ENCODE measurements at regions not wholly inside any gene's neighbourhood (a gene's known extent, or its start where the extent isn't known, plus 50 kb on each side); places are given as distances from the start of the nearest gene placed in this dataset.
"Not testable (repeated sequence)": the region's sequence is repeated elsewhere in the genome, so short reads cannot be mapped to it uniquely, and the experiment has no call there.

GRCh38 chr17:71200597-71200996 lies 920.2 kb upstream of the SOX9 start:
- intact Hi-C loops (cut with DNase I), result no loop called here
- H3K27ac ChIP-seq, result no peak overlapping the region
- no peaks in the 10 kb centered on the region for H3K4me1 ChIP-seq
- H3K27me3 ChIP-seq (ENCODE audit: low read depth), result no peaks in the 10 kb centered on the region
- ATAC-seq (no peak), DNase-seq (no peak)
- H3K9me3 ChIP-seq, result no peaks in the 10 kb centered on the region
- no peak overlapping the region for H3K4me3 ChIP-seq
- TF ChIP-seq CTCF (IDR thresholded peaks at IDR 0.05), result no peak
- no peaks in the 10 kb centered on the region for H3K36me3 ChIP-seq

- TF ChIP-seq CTCF (IDR thresholded peaks at IDR 0.05), result no peak
- Histone ChIP-seq H3K9me3 (no peaks in the 10 kb centered on the region), H3K36me3 (no peaks in the 10 kb centered on the region), H3K4me1 (no peaks in the 10 kb centered on the region), H3K27ac (no peak overlapping the region), H3K27me3 (ENCODE audit: low read depth) (no peaks in the 10 kb centered on the region), H3K4me3 (no peak overlapping the region)
- intact Hi-C loops (cut with DNase I), result no loop called here
- DNase-seq, result no peak
- ATAC-seq, result no peak
Measured at GRCh38 chr17:71201639-71202038, 919.2 kb upstream of the SOX9 start.

DNA sequence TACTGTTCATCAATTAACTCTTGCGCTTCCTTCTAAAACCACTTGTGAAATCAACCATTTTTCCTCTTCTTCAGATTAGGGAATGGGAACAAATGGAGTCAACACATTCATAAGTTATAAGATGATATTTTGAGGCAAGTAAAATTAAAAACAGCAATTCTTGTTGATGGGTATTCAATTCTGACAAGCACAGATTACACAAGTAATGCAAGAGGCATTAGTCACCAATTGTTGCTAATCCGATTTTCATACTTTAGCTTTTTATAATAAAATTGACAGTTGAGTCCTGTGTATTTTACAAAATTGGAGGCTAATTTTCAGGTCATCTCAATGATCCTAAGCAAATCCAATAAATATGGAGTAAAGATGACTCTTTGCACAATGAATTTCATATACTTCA lies 918.4 kb upstream of the SOX9 start:
- no peak for TF ChIP-seq CTCF (IDR thresholded peaks at IDR 0.05)

DNA sequence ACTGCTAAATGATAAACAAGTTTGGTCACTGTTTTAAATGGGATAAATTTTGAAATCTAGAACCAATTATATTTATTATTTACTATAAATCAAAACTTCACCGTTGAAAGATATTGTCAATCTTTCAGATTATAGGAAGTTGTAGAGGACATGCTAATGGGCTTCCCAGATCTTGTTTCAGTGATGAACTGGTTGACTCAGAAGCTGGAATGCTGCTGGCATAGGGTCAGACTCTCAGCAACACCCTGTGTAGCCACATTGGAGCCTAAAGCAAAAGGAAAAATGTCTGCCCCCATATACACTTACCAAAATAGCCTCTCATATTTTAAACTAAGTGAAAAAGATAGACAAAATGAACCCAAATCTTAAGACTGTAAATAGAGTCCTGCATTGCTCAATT lies 916.9 kb upstream of the SOX9 start:
- H3K27ac ChIP-seq, result no peak overlapping the region
- H3K27me3 ChIP-seq (ENCODE audit: low read depth), result no peaks in the 10 kb centered on the region
- DNase-seq (no peak), ATAC-seq (no peak)
- H3K9me3 ChIP-seq, result no peaks in the 10 kb centered on the region
- intact Hi-C loops (cut with DNase I), result no loop called here
- no peaks in the 10 kb centered on the region for H3K36me3 ChIP-seq
- no peak for TF ChIP-seq CTCF (IDR thresholded peaks at IDR 0.05)
- H3K4me1 ChIP-seq, result no peaks in the 10 kb centered on the region
- H3K4me3 ChIP-seq, result no peak overlapping the region

More for the DNA sequence above, 918.4 kb upstream of the SOX9 start:
- Histone ChIP-seq H3K4me3 (no peak overlapping the region), H3K9me3 (no peaks in the 10 kb centered on the region), H3K27ac (no peak overlapping the region), H3K27me3 (ENCODE audit: low read depth) (no peaks in the 10 kb centered on the region), H3K4me1 (no peaks in the 10 kb centered on the region), H3K36me3 (no peaks in the 10 kb centered on the region)
- DNase-seq (no peak), ATAC-seq (no peak)
- intact Hi-C loops (cut with DNase I), result no loop called here

DNA sequence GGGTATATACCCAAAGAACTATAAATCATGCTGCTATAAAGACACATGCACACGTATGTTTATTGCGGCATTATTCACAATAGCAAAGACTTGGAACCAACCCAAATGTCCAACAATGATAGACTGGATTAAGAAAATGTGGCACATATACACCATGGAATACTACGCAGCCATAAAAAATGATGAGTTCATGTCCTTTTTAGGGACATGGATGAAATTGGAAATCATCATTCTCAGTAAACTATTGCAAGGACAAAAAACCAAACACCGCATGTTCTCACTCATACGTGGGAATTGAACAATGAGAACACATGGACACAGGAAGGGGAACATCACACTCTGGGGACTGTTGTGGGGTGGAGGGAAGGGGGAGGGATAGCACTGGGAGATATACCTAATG lies 914.9 kb upstream of the SOX9 start:
- H3K27me3 ChIP-seq (ENCODE audit: low read depth); H3K36me3 ChIP-seq; DNase-seq; intact Hi-C loops (cut with DNase I); H3K4me1 ChIP-seq; H3K27ac ChIP-seq; ATAC-seq; H3K9me3 ChIP-seq; H3K4me3 ChIP-seq: not testable (repeated sequence)

- no peaks in the 10 kb centered on the region for H3K36me3 ChIP-seq
- intact Hi-C loops (cut with DNase I), result no loop called here
- H3K9me3 ChIP-seq, result no peaks in the 10 kb centered on the region
- ATAC-seq, result no peak
- no peak overlapping the region for H3K4me3 ChIP-seq
- no peak overlapping the region for H3K27ac ChIP-seq
- no peaks in the 10 kb centered on the region for H3K27me3 ChIP-seq (ENCODE audit: low read depth)
- no peak for TF ChIP-seq CTCF (IDR thresholded peaks at IDR 0.05)
- H3K4me1 ChIP-seq, result no peaks in the 10 kb centered on the region
- DNase-seq, result no peak
Measured at GRCh38 chr17:71208111-71208704, 912.6 kb upstream of the SOX9 start.

Data from lower lobe of right lung (tissue), 2 donors.